ENCODE measurements at regions not wholly inside any gene's neighbourhood (a gene's known extent, or its start where the extent isn't known, plus 50 kb on each side); places are given as distances from the start of the nearest gene placed in this dataset.

DNA sequence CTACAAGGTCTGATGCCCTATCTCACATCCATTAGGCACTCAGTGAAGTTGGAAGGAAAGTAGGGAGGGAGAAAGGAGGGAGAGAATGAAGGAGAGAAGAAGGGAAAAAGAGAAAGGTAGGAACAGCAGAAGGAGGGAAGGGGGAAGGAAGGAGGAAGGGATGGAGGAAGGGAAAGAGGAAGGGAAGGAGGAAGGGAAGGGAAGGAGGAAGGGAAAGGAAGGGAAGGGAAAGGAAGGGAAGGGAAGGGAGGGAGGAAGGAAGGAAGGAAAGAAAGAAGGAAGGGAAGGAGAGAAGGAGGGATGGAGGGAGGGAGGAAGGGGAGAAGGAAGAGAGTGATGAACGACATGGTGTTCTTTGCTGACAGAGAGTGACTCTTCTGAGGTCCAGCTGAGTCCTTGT, 468.9 kb upstream of the MYT1L start:
- TF ChIP-seq, protein P1, sequence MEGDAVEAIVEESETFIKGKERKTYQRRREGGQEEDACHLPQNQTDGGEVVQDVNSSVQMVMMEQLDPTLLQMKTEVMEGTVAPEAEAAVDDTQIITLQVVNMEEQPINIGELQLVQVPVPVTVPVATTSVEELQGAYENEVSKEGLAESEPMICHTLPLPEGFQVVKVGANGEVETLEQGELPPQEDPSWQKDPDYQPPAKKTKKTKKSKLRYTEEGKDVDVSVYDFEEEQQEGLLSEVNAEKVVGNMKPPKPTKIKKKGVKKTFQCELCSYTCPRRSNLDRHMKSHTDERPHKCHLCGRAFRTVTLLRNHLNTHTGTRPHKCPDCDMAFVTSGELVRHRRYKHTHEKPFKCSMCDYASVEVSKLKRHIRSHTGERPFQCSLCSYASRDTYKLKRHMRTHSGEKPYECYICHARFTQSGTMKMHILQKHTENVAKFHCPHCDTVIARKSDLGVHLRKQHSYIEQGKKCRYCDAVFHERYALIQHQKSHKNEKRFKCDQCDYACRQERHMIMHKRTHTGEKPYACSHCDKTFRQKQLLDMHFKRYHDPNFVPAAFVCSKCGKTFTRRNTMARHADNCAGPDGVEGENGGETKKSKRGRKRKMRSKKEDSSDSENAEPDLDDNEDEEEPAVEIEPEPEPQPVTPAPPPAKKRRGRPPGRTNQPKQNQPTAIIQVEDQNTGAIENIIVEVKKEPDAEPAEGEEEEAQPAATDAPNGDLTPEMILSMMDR (IDR thresholded peaks at IDR 0.05), result no peak
- no peak for TF ChIP-seq POLR2A (IDR thresholded peaks at IDR 0.05)

All from uterus (tissue), 2 donors.